Neuron (in vitro differentiated cells): ENCODE measurements at regions not wholly inside any gene's neighbourhood (a gene's known extent, or its start where the extent isn't known, plus 50 kb on each side); places are given as distances from the start of the nearest gene placed in this dataset.

Experiments
- H2AFZ ChIP-seq: one replicate; pipeline ENCODE4 v1.6.1; 2013; ENCODE audit warnings: low read depth, mild to moderate bottlenecking, inconsistent platforms, low read length, moderate library complexity
- H3K27me3 ChIP-seq: one replicate; pipeline ENCODE4 v1.6.1; 2013; ENCODE audit warnings: low read length; ENCODE audit not compliant: insufficient read depth
- H3K36me3 ChIP-seq: one replicate; pipeline ENCODE4 v1.6.1; 2013; ENCODE audit warnings: low read length; ENCODE audit not compliant: insufficient read depth
- H3K4me1 ChIP-seq: one replicate; pipeline ENCODE4 v1.6.1; 2013; ENCODE audit warnings: low read length; ENCODE audit not compliant: insufficient read depth
- H3K4me3 ChIP-seq: 2 replicates; pipeline ENCODE4 v1.5.1; 2013; ENCODE audit warnings: mild to moderate bottlenecking, low read length, moderate library complexity
- H3K9me3 ChIP-seq: one replicate; pipeline ENCODE4 v1.6.1; 2013; ENCODE audit warnings: low read length

DNA sequence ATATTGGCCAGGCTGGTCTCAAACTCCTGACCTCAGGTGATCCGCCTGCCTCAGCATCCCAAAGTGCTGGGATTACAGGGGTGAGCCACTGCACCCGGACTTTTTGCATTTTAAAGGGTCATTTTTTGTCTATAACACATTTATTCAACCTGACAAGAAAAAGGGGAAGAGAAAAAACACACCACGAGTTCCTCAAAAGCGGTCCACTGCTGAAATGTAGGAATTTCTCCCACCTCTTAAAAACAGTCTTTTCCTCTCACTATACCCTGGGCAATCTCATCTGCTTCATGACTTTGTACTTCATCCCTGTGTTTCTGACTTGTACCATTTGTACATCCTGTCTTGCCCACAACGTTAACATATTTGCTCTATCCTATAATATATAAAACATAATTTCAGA lies 413.3 kb upstream of the PTBP2 start:
- Histone ChIP-seq H3K4me3 (no peak overlapping the region), H3K9me3 (peaks cover 2% of the 10 kb centered on the region), H3K36me3 (no peaks in the 10 kb centered on the region), H3K27me3 (no peaks in the 10 kb centered on the region), H3K4me1 (no peaks in the 10 kb centered on the region), H2AFZ (no peak overlapping the region)

DNA sequence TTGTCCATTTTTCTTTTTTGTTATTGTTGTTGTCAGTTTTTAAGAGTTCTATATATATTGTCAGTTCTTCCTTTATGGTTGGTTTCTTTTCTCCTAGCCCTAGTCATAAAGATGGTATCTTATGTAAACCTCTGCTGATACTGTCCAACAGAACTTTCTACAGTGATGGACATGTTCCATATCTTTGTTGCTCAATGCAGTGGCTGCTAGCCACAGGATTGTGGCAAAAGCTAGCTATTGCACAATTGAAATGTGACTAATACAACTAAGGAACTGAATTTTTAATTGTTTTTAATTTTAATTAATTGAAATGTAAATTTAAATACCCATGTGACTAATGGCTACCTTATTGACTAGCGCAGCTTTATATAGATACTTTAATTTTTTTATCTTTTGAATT lies 411.8 kb upstream of the PTBP2 start:
- Histone ChIP-seq H3K27me3 (no peaks in the 10 kb centered on the region), H3K4me1 (no peaks in the 10 kb centered on the region), H3K36me3 (no peaks in the 10 kb centered on the region), H3K9me3 (peaks cover 2% of the 10 kb centered on the region), H3K4me3 (no peak overlapping the region), H2AFZ (no peak overlapping the region)

DNA sequence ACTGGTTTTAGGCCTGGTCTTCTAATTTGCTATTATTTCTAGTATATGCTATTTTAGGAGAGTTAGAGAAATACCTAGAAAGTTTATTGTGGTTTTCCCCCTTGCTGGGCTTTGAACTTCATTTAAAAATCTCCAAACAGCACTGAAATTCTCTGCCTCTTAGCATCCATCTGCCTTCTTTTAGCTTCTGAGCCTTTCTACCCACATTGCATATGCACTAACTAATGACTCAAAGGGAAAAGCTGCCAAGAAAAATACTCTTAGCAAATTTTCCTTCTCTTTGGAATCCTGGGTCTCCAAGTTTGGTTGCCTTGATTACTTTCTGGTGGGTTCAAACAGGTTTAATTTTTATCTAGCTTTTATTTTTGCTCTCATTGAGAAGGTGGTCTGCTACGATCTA lies 408.4 kb upstream of the PTBP2 start:
- Histone ChIP-seq H3K27me3 (no peaks in the 10 kb centered on the region), H3K36me3 (no peaks in the 10 kb centered on the region), H3K4me1 (no peaks in the 10 kb centered on the region), H3K4me3 (no peak overlapping the region), H3K9me3 (no peaks in the 10 kb centered on the region), H2AFZ (no peak overlapping the region)

DNA sequence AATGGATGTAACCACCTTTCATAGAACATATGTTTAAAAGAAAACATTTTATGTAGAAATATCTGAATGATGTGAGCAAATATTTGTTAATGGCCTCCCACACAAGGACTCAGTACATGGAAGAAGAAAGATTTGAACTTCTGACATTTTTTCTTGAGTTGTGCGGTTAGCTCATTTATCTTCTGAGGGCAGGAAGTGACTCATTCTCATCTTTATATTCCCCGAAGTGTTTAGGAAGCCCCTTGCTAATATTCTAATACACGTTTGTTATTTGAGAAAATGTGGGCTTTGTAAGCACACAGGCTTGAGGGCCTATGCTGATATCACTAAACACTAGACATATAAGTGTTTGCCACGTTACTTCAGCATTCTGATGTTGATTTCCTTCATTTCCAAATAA lies 392.5 kb upstream of the PTBP2 start:
- Histone ChIP-seq H3K4me3 (no peak overlapping the region), H3K27me3 (no peaks in the 10 kb centered on the region), H2AFZ (no peak overlapping the region), H3K4me1 (no peaks in the 10 kb centered on the region), H3K36me3 (no peaks in the 10 kb centered on the region), H3K9me3 (no peaks in the 10 kb centered on the region)

DNA sequence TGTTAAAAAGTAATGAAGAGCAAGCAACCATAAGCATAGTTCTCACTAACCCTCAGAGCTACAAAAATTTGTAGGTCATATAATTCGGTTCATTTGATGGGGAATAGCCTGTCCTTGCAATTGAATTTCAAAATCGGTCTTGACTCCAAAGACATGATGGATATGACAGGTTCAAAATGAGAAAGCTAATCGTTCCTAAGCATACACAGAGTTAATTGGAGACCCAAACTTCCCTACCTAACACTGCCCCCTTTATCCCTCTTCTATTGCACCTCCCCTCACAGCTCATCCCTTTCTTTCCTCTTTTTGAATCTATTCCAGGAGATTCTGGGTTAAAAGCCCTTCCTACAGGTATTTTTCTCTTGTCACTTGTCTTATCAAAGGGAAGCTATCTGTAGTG lies 390.0 kb upstream of the PTBP2 start:
- Histone ChIP-seq H3K9me3 (no peaks in the 10 kb centered on the region), H3K4me3 (no peak overlapping the region), H2AFZ (no peak overlapping the region), H3K36me3 (no peaks in the 10 kb centered on the region), H3K4me1 (no peaks in the 10 kb centered on the region), H3K27me3 (no peaks in the 10 kb centered on the region)

DNA sequence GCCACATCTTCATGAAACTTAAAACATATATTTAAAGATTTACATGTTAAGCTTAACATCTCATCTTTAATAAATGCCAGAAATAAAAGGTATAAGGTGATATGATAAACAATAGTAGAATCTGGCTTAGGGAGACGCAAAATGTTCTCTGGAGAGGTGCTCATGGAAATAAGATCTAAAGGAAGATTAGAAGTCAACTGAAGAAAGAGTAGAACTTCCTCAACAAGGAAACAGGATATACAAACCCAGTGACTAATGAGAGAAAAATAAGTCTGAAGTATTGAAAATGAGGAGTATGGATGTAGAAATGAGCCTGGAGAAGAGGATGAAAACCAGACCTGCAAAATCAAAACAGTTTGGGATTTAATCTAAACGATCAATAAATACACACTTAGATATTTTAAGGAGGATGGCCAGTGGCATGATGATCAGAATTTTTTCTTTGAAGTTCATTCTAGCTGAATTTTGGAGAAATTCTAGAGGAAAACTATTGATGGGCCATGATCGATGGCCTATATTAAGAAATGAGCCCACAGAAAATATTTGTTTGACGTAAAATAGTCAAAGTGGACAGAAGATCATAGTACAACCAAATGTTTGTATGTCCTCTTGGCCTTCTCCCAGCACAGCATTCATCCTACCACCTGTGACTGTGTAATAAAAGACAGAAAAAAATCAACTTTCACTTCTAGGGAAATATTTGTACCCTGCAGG lies 387.9 kb upstream of the PTBP2 start:
- H3K9me3 ChIP-seq: peaks cover 1% of the 10 kb centered on the region
- H3K27me3 ChIP-seq: no peaks in the 10 kb centered on the region
- no peak overlapping the region for H2AFZ ChIP-seq
- no peaks in the 10 kb centered on the region for H3K36me3 ChIP-seq
- H3K4me1 ChIP-seq: no peaks in the 10 kb centered on the region
- no peak overlapping the region for H3K4me3 ChIP-seq

DNA sequence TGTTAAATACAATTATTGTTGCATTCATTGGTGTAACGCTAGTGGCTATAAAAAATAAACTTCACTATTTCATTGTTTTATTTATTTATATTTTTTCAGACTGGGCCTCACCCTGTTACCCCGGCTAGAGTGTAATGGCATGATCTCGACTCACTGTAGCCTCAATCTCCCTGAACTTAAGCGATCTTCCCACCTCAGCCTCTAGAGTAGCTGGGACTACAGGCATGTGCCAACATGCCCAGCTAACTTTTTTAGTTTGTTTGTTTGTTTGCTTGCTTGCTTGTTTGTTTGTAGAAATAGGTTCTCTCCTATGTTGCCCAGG lies 387.4 kb upstream of the PTBP2 start:
- Histone ChIP-seq H3K36me3 (no peaks in the 10 kb centered on the region), H3K27me3 (no peaks in the 10 kb centered on the region), H3K9me3 (peaks cover 1% of the 10 kb centered on the region), H3K4me3 (no peak overlapping the region), H3K4me1 (no peaks in the 10 kb centered on the region), H2AFZ (no peak overlapping the region)

DNA sequence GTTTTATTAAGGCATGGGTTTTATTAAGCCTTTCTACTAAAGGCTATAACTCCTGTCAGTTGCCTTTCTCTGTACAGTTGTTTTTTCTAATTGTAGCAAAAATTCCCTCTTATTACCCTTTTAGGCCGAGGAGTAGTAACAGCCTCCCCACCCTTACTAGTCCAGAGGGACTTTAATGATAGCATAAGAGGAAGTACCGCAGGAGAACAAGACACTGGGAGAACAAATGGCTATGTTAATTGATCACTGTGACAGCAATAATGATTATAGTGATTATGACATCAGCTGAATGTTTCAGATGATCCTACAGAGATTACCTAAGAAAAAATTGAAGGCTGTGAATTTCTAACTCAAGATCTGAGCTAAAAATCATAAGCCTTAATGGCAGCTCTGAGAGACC lies 383.0 kb upstream of the PTBP2 start:
- Histone ChIP-seq H3K36me3 (no peaks in the 10 kb centered on the region), H3K9me3 (peaks cover 1% of the 10 kb centered on the region), H3K4me3 (no peak overlapping the region), H3K4me1 (no peaks in the 10 kb centered on the region), H2AFZ (no peak overlapping the region), H3K27me3 (no peaks in the 10 kb centered on the region)

DNA sequence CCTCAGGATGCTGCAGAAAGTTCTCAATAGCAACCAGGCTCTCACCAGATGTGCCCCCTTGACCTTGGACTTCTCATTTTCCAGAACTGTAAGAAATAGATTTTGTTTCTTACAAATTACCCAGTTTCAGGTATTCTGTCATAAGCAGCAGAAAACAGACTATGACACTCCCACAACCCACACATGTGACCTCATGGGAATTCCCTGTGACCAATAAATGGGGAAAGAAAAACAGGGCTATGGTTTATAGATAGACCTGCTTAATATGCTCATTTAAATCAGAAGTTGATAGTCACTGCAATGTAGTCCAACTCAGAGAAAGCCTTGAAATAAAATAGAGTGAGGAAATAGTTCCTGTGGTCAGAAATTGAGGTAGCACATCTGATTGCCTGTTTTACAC lies 380.9 kb upstream of the PTBP2 start:
- H3K4me3 ChIP-seq: no peak overlapping the region
- H2AFZ ChIP-seq: no peak overlapping the region
- no peaks in the 10 kb centered on the region for H3K4me1 ChIP-seq
- H3K27me3 ChIP-seq: no peaks in the 10 kb centered on the region
- H3K36me3 ChIP-seq: no peaks in the 10 kb centered on the region
- peaks cover 1% of the 10 kb centered on the region for H3K9me3 ChIP-seq

DNA sequence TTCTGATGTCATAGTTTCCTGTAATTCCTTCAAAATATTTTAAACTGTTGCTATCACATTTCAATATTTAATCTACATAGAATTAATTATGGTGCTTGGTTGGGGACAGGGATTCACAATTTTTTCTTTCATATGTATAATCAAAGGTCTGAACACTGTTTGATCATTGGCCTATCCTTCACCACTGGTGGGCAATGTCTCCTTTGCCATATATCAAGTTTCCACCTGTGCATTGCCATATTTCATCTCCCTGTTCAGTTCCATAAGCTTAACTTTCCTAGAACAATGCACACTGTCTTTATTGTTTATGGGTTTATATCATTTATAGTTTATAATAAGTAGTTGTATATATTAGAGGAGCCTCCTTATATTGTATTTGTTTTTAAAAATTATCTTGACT lies 374.9 kb upstream of the PTBP2 start:
- H3K36me3 ChIP-seq: no peaks in the 10 kb centered on the region
- H3K9me3 ChIP-seq: no peaks in the 10 kb centered on the region
- H2AFZ ChIP-seq: no peak overlapping the region
- H3K27me3 ChIP-seq: no peaks in the 10 kb centered on the region
- H3K4me3 ChIP-seq: no peak overlapping the region
- no peaks in the 10 kb centered on the region for H3K4me1 ChIP-seq

DNA sequence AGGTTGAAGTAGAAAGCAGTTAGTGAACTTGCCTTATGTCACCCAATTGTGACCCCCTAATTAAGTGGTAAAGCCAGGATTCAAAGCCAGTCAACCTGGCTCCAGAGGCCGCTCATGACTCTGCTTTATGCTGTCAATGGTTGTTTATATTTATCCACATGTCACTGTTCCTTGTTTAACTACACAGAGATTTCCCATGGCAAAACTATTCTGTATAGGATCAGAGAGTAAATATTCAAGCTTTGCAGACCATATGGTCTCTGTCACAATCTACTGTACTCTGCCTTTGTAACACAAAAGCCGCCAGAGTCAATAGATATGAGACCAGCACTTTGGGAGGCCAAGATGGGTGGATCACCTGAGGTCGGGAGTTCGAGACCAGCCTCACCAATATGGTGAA lies 371.7 kb upstream of the PTBP2 start:
- Histone ChIP-seq H2AFZ (no peak overlapping the region), H3K9me3 (no peaks in the 10 kb centered on the region), H3K36me3 (no peaks in the 10 kb centered on the region), H3K4me1 (no peaks in the 10 kb centered on the region), H3K27me3 (no peaks in the 10 kb centered on the region), H3K4me3 (no peak overlapping the region)

DNA sequence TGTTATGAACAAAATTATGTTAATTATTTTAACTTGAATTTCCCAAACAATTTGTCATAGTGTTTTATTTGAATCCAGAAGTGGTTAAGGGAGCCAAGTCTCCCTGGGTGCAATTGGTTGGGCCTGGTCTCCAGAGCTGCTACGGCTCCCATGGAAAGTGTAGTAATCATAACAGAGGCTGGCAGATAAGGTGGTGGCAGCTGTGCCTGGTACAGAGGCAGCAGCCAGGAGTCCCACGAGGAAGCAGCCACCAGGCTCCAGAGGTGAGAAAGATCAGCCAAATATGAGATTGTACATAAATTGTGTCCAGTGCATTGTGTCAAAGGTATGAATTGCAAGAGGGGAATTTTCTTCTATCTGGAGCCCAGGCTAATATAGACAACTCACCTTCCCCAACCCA lies 368.9 kb upstream of the PTBP2 start:
- no peaks in the 10 kb centered on the region for H3K36me3 ChIP-seq
- no peak overlapping the region for H3K4me3 ChIP-seq
- H2AFZ ChIP-seq: no peak overlapping the region
- H3K27me3 ChIP-seq: no peaks in the 10 kb centered on the region
- H3K9me3 ChIP-seq: no peaks in the 10 kb centered on the region
- no peaks in the 10 kb centered on the region for H3K4me1 ChIP-seq

DNA sequence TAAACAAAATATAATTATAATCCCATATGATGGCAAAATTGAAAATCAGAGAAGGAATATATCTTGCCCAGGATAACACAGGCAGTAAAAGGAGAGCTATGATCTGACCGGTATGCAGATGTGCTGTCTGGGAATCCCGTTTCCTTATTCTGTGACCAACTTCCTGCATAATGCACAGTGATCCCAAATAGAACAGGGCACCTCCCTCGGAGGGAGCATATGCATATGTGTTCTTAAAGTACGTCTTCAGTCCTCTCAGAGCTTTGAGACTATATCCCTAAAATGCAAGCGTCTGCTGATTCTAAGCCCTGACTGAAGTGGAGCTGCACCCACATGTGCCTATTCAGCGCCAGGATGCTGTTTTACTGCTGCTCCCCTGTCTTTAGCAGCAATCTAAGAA lies 366.1 kb upstream of the PTBP2 start:
- no peaks in the 10 kb centered on the region for H3K9me3 ChIP-seq
- no peak overlapping the region for H3K4me3 ChIP-seq

DNA sequence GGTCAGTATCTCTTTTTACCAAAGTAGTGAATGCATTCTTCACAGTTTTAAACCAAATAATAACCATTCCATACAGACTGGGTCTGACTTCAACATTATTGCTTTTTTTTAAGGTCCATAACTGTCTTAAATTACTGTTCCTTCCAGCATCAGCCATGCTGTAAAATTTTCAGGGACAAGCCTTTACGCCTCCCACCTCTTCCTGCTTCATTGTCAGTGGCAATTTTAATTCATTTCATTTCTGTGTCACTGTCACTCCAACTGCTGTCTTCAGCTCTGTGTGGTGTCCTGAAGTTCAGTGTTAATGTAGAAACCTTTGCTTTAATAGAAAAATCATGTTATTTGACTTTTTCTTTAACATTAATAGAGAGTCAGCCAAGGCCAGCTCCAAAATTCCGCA lies 365.6 kb upstream of the PTBP2 start:
- Histone ChIP-seq H3K27me3 (no peaks in the 10 kb centered on the region), H3K4me1 (no peaks in the 10 kb centered on the region), H3K36me3 (no peaks in the 10 kb centered on the region), H2AFZ (no peak overlapping the region), H3K4me3 (no peak overlapping the region), H3K9me3 (no peaks in the 10 kb centered on the region)

More for the DNA sequence above, 366.1 kb upstream of the PTBP2 start:
- Histone ChIP-seq H2AFZ (no peak overlapping the region), H3K27me3 (no peaks in the 10 kb centered on the region), H3K36me3 (no peaks in the 10 kb centered on the region), H3K4me1 (no peaks in the 10 kb centered on the region)
